ENCODE measurements at regions not wholly inside any gene's neighbourhood (a gene's known extent, or its start where the extent isn't known, plus 50 kb on each side); places are given as distances from the start of the nearest gene placed in this dataset.

GRCh38 chr1:106688446-106688845, 368.0 kb upstream of the PRMT6 start:
- H3K4me3 ChIP-seq (ENCODE audit: low read depth, low read length) = no peak overlapping the region

GRCh38 chr1:106698660-106699059, 357.8 kb upstream of the PRMT6 start:
- no peak overlapping the region for H3K4me3 ChIP-seq (ENCODE audit: low read depth, low read length)

- H3K4me3 ChIP-seq (ENCODE audit: low read depth, low read length) = no peak overlapping the region
These were observed 357.0 kb upstream of the PRMT6 start for GRCh38 chr1:106699433-106699832.

GRCh38 chr1:106700211-106700610, 356.3 kb upstream of the PRMT6 start:
- H3K4me3 ChIP-seq (ENCODE audit: low read depth, low read length) = no peak overlapping the region

- H3K4me3 ChIP-seq (ENCODE audit: low read depth, low read length) = no peak overlapping the region
These were observed 350.5 kb upstream of the PRMT6 start for GRCh38 chr1:106705971-106706370.

GRCh38 chr1:106717591-106717990, 338.9 kb upstream of the PRMT6 start:
- H3K4me3 ChIP-seq (ENCODE audit: low read depth, low read length) = no peak overlapping the region

GRCh38 chr1:106721790-106722189, 334.7 kb upstream of the PRMT6 start:
- H3K4me3 ChIP-seq (ENCODE audit: low read depth, low read length) = no peak overlapping the region

- no peak overlapping the region for H3K4me3 ChIP-seq (ENCODE audit: low read depth, low read length)
These were observed 334.0 kb upstream of the PRMT6 start for GRCh38 chr1:106722466-106722865.

- H3K4me3 ChIP-seq (ENCODE audit: low read depth, low read length) = no peak overlapping the region
These were observed 329.3 kb upstream of the PRMT6 start for GRCh38 chr1:106727171-106727570.

- no peak overlapping the region for H3K4me3 ChIP-seq (ENCODE audit: low read depth, low read length)
These were observed 309.9 kb upstream of the PRMT6 start for GRCh38 chr1:106746448-106747085.

GRCh38 chr1:106747232-106747631, 309.2 kb upstream of the PRMT6 start:
- no peak overlapping the region for H3K4me3 ChIP-seq (ENCODE audit: low read depth, low read length)

- no peak overlapping the region for H3K4me3 ChIP-seq (ENCODE audit: low read depth, low read length)
These were observed 308.7 kb upstream of the PRMT6 start for GRCh38 chr1:106747791-106748190.

GRCh38 chr1:106748606-106749005, 307.9 kb upstream of the PRMT6 start:
- H3K4me3 ChIP-seq (ENCODE audit: low read depth, low read length) = no peak overlapping the region

GRCh38 chr1:106749491-106749890, 307.0 kb upstream of the PRMT6 start:
- H3K4me3 ChIP-seq (ENCODE audit: low read depth, low read length) = no peak overlapping the region

- H3K4me3 ChIP-seq (ENCODE audit: low read depth, low read length) = no peak overlapping the region
These were observed 306.6 kb upstream of the PRMT6 start for GRCh38 chr1:106749906-106750305.

GRCh38 chr1:106751002-106751401, 305.5 kb upstream of the PRMT6 start:
- H3K4me3 ChIP-seq (ENCODE audit: low read depth, low read length) = no peak overlapping the region

GRCh38 chr1:106753066-106753465, 303.4 kb upstream of the PRMT6 start:
- H3K4me3 ChIP-seq (ENCODE audit: low read depth, low read length) = no peak overlapping the region

GRCh38 chr1:106754957-106755356, 301.5 kb upstream of the PRMT6 start:
- no peak overlapping the region for H3K4me3 ChIP-seq (ENCODE audit: low read depth, low read length)

- no peak overlapping the region for H3K4me3 ChIP-seq (ENCODE audit: low read depth, low read length)
These were observed 300.6 kb upstream of the PRMT6 start for GRCh38 chr1:106755682-106756406.

- no peak overlapping the region for H3K4me3 ChIP-seq (ENCODE audit: low read depth, low read length)
These were observed 299.7 kb upstream of the PRMT6 start for GRCh38 chr1:106756752-106757151.

- H3K4me3 ChIP-seq (ENCODE audit: low read depth, low read length) = no peak overlapping the region
These were observed 288.4 kb upstream of the PRMT6 start for GRCh38 chr1:106768077-106768476.

GRCh38 chr1:106768501-106768900, 288.0 kb upstream of the PRMT6 start:
- H3K4me3 ChIP-seq (ENCODE audit: low read depth, low read length) = no peak overlapping the region

- H3K4me3 ChIP-seq (ENCODE audit: low read depth, low read length) = no peak overlapping the region
These were observed 283.3 kb upstream of the PRMT6 start for GRCh38 chr1:106773206-106773605.
